Ramos (cell line): ENCODE measurements at regions not wholly inside any gene's neighbourhood (a gene's known extent, or its start where the extent isn't known, plus 50 kb on each side); places are given as distances from the start of the nearest gene placed in this dataset.

Source experiments
- in situ Hi-C: fragments of 300-500 bp; cut with MboI; formaldehyde crosslinking; loops from one replicate; pipeline ENCODE4 v1.14.3; 2022; ENCODE audit warnings: low sequenced_read_pairs; ENCODE audit not compliant: unreplicated experiment

DNA sequence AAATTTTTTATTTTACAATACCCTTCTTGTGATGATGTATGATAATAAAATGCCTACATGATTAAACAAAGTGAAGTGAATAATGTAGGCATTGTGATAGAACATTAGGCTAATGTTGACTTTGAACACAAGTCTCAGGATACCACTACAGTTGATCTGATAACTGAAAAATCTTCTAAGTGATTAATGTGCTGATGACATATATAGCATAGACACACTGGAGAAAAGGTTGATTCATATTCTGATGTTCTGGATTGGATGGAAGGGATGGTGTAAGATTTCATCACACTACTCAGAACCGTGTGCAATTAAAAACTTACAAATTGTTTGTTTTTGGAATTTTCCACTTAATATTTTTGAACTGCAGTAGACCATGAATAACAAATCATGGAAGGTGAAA is 738.5 kb downstream of the TECRL start:
- in situ Hi-C loops, result no loop called here

DNA sequence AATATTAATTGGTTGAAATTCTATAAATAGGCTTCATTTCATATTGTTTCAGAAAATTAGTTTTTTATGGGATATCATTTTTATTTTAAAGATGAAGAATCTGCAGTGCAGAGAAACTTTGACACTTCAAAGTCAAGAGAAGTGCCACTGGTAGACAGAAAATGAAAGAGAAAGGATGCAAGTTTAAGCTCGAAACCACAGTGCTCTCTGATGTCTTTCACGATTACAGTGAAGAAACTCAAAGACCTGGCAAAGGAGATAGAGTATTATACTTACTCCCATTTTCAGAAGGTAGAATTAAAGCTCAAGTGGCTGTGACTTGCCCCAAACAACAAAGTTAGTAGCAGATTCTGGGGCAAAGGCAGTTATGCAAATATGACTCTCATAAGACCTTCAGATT is 745.4 kb downstream of the TECRL start:
- in situ Hi-C loops, result no loop called here

DNA sequence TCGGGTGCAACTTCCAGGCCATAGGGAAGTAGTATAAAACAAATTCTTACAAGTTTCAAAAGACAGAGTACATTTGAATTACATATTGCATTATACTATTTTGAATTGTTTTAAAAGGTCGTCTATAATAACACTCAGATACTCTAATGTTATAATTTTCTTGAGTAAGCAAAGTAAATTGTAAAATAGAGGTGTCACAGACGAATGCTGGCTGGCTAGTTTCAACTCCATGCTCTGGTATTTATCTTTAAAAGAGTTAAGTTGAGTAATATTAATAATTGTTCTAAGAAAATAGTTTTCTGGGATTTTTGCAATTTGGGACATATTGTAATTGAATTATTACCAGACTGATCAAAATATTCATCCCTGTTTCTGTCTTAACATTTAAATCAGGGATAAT is 764.9 kb downstream of the TECRL start:
- in situ Hi-C loops, result no loop called here

DNA sequence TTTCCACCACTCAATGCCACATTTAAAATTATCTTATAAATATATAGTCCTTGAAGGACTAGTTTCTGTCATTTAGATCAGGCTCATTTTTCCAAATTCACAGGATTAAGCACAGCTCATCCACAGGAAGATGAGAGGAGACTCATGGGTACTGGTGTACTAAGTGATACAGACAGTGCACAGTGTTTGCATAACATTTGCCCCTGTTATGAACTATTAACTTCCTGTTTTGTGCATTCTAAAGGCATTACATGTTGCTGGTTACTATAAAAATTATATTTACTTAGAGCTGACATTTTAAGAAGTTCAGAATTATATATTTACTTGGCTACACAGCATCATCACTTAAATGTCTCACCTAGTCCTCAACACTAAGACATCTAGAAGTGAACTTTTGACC is 772.0 kb downstream of the TECRL start:
- in situ Hi-C loops, result no loop called here

DNA sequence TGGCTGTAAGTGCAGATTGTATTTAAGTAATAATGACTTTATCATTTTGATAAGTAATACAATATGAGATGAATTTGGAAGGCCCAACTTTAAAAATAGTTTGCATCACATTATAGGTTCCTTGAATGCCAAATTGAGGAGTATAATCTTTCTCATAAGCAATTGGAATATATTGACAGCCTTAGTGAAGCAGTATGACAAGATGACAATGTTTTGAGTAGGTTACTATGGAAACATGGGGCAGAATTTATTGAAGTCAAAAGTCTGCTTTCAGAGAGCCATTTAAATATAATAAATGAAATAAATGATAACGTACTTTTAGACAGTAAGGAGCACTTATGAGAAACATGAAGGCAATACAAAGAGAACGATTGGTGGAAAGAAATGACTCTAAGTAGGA is 776.4 kb downstream of the TECRL start:
- in situ Hi-C loops, result no loop called here

DNA sequence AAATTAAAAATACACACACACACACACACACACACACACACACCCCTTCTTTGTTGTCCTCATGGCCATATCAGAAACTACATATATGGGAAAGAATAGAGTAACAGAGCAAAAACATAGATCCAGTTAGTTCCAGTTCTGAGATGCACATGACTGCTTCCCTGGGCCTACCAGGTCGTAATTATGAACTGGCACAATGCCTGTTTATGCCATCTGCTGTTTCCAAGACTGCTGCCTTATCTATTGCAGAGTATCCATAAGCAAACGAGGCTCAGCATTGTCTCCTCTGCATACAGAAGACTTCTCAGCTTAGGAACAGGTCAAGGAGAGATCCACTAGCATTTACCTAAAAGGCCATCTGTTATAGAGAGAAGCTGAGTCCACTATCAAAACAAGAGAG is 789.0 kb downstream of the TECRL start:
- in situ Hi-C loops, result no loop called here

DNA sequence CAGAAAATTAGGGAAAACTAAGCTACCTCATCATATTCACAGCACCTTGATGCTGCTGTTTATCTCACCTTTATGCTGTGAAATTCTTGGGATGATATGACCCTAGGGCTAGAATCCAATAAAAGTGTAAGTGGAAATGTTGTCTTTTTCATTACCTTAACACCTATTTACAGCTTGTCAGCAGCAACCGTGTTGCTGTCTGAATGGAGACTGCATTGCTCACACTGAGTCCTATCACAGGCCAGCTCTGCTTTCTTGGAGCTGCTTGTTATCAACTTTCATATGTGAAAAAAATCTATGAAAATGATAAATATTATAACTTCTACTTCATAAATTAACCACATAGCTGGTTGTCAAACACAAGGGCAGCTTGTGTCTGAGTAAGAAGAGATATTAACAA is 789.5 kb downstream of the TECRL start:
- in situ Hi-C loops, result no loop called here

DNA sequence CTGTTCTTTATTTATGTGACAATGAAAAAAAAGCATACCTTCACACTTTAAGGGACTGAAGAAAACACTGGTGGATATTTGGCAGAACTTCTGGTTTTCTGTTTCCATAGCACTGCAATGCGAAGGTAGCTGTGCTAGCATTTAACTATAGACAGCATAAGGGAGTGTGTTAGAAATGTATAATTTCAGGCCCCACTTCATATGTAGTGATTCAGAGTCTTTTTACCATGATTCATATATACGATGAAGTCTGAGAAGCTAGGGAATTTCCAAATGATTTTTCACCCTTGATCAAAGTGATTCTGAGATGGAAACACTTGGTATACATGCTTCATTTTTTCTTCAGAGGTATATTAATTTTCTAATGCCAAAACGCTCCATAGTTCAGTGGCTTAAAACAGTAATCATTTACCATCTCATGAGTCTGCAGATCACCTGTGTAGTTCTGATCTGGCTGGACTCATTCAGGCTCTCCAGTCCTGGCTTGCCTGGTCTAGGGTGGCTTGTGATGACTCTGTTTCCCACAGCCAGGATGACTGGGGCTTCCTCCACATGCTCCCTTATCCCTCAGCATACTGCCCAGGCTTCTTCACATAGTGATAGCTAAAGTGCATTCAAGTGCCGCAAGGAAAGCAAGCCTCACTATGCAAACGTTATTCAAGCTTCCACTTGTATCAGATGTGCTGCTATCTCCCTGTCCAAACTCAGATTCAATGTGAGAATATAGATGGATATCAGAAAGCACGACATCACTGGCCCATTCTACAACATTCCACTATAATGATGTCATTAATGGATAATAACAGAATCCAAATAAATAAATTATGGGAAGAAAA is 790.1 kb downstream of the TECRL start:
- in situ Hi-C loops, result no loop called here

DNA sequence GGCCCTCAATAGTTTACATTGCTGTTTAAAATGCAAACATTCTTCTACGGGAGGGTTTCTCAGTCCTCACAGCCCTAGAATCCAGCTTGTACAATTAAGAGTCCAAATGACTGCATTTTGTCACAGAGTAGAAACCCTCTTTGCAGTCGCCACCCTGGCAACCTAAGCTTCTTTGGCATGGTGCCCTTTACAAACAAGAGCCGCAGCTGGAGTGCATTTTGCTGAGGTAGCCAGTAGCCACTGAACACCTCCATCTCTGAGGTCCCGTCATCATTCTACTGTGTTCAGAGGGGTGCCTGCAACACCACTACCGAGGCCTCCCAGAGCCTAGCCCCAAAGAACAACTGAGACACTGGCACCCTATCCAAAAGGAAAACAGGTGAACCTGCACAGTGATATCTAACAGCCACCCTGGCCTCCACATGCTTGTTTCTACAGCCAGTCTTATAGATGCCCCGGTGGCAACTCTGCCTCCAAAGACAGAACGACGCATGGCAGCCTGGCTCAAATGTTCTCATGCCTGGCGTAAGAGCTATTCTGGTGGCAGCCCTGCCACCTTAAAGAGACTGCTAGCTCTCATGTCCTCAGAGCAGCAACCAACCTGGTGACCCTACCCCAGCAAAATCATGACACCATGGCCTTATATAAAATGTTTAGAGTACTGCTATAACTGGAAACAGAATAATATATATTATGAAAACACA is 801.9 kb downstream of the TECRL start:
- in situ Hi-C loops, result no loop called here

DNA sequence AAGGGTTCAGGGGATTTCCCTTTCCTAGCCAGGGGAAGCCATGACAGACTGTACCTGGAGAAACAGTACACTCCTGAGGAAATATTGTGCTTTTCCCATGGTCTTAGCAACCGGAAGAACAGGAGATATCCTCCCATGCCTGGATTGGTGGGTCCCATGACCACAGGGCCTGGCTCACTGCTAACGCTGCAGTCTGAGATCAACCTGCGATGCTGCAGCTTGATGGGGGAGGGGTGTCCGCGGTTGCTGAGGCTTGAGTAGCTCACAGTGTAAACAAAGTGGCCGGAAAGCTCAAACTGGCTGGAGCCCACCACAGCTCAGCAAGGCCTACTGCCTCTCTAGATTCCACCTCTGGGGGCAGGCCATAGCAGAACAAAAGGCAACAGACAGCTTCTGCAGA is 819.5 kb downstream of the TECRL start:
- in situ Hi-C loops, result no loop called here

DNA sequence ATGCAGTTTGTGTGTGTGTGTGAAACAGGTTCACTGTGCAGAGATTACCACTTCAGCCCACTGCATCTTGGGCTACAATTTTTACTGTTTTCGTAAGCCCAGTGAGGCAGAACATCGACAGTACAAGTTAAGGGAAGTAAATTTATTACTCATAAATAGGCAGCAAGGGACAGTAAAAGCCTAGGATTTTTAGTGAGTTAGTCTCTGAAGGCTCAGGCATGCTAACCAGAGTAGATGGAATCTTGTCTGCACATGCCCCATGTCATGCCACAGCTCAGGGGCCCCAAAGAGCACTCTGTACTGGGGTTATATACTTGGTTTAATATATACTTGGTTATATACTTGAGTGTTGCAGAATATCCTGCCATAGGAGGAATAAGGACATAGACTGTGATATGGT is 825.7 kb downstream of the TECRL start:
- in situ Hi-C loops, result no loop called here

DNA sequence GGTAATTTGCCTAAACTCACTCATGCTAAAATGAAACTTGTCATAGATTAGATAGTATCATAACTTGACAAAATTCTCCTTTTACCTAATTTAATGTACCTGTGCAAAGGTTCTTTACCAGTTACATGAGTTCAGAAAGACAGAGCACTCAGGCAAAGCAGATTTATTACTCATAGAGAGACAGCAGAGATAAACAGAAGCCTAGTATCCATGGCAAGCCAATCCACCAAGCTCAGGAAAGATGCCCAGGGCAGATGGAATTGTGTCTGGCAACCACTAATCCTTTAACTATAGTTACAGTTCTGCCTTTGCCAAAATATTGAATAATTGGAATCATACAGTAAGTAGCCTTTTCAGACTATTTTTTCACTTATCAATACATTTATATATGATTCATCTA is 826.2 kb downstream of the TECRL start:
- in situ Hi-C loops, result no loop called here

DNA sequence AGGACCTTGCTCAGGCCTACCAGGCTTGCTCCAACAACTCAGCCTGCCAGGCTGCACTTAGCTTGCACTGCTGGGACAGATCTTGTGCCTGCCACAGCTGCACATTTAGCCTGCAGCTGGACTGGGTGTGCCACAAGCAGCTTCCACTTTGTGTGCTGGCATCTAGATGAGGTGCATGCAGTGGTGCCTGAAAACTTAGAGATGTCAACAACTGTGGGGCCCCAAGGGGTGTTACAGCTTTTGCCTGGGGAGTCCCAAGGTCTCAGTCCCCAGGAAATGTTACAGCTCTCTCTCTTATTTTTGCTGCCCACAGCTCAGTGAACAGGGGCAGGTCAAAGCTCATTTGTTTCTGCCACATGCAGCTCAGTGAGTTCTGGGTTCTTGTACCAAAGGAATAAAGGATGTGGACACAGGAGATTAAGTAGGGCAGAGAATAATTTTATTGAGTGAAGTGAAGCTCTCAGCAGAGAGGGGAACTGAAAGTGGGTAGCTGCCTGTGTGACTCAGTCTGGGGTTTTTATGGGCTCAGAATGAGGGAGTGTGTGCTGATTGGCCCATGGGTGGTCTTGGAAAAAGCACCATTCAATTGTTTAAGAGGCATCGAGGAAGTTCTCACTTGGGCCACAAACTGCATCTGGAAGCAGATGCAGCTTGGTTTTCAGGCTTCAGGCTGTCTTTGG is 828.3 kb downstream of the TECRL start:
- in situ Hi-C loops, result no loop called here

DNA sequence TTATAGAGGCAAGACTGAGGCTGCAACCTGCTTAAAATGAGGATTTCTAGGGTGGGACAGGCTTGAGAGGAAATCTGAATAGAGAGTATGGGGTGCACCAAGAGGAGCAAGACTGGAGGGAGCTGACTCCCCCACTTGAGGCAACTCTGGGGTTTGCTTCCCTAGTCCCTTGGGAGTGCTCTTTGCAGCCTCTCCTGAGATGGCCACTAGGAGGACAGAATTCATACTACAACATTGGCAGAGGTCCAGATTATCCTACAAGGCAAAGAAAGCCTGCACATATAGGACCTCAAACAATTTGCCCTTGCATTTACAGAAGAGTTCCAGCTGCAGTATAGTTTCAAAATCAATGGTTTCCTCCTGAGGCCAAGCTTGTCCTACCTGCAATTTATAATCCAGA is 830.9 kb downstream of the TECRL start:
- in situ Hi-C loops, result no loop called here

DNA sequence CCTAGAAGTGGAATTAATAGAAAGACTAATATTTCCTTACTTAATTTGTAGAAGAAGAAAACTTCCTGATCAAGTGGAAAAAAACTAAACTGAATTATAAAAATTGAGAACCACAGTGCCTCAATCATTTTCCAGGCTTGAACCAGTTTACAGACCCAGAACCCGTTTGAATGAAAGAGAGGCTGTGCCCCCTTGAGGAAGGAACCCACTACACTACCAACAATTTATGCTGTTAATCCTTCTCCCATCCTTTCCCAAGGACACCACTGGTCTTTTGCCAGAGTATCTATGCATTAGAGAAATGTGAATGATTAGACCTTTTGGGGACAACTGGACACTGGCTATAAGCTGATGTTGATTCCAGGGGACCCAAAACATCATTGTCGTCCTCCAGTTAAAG is 842.6 kb downstream of the TECRL start:
- in situ Hi-C loops, result no loop called here

DNA sequence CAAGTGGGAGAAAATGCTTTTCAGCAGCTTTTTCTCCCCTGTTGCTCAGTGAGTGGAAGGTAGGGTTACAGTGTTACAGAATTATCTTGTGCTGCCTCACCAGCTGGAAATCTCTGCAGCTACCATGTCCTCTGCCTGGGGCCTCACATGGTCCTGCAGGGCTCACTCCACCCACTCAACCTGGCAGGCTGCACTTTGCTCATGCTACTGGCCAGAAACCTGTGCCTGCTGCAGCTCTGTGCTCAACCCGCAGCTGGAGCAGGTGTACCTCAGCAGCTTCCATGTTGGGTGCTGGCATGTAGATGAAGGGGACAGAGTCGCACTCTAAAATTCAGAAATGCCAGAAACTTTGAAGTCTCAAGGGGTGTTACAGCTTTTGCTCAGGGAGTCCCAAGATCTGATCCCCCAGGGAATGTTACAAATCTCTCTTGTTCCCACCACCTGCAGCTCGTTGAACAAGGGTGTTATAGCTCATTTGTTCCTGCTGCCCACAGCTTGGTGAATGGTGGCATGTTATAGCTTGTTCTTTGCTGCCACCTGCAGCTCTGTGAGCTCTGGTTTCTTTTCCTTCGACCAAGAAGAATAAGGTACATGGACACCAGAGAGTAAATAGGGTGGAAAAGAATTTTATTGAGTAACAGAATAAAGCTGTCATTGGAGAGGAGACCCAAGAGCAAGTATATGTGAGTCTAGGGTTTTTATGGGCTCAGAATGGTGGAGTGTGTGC is 845.8 kb downstream of the TECRL start:
- in situ Hi-C loops, result no loop called here

DNA sequence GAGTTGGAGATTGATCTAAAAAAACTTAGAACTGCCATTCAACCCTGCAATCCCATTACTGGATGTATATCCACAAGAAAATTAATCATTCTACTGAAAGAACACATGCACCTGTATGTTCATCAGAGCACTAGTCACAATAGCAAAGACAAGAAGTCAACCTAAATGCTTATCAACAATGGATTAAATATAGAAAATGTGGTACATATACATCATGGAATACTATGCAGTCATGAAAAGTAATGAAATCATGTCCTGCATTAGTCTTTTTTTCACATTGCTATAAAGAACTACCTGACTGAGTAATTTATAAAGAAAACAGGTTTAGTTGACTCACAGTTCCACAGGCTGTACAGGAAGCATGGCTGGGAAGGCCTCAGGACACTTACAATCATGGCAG is 850.5 kb downstream of the TECRL start:
- in situ Hi-C loops, result no loop called here

DNA sequence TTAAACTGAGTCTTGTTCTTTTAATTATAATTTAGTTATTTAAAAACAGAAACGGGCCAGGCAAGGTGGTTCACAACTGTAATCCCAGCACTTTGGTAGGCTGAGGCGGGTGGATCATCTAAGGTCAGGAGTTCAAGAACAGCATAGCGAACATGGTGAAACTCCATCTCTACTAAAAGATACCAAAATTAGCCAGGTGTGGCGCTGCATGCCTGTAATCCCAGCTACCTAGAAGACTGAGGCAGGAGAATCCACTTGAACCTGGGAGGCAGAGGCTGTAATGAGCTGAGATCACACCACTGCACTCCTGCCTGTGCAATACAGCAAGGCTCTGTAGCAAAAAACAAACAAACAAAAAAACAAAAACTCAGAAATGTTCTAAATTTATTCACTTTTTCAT is 852.9 kb downstream of the TECRL start:
- in situ Hi-C loops, result no loop called here

DNA sequence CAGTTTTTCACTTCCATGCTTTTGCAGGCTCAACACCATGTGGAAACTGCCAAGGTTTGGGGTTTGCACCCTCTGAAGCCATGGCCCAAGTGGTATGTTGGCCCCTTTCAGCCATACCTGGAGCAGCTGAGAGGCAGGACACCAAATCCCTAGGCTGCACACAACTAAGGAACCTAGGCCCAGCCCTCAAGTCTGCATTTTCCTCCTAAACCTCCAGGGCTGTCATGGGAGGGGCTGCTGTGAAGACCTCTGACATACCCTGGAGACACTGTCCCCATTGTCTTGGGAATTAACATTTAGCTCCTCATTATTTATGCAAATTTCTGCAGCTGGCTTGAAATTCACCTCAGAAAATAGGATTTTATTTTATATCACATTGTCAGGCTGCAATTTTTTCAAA is 856.1 kb downstream of the TECRL start:
- in situ Hi-C loops, result no loop called here

DNA sequence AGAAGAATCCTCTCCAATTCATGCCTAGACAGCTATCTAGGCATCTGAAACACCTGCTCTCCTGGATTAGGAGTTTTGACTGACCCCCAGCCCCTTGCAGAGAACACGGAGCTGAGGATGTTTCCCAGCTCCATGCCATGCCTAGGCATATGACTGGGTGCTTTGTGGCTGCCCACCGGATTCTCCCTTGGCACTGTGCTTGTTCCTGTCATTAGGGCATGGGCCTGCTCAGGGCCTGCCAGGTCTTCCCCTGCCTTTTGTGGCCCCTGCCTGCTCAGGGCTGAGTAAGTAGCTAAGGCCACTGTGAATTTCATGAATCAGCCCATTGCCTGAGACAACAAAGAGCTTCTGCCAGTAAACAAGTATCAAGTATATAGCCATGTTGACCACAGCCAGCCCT is 867.4 kb downstream of the TECRL start:
- in situ Hi-C loops, result no loop called here
